ENCODE measurements at regions not wholly inside any gene's neighbourhood (a gene's known extent, or its start where the extent isn't known, plus 50 kb on each side); places are given as distances from the start of the nearest gene placed in this dataset.
"Not testable (repeated sequence)": the region's sequence is repeated elsewhere in the genome, so short reads cannot be mapped to it uniquely, and the experiment has no call there.

GRCh38 chr21:5042583-5042982 is 5478.8 kb upstream of the TPTE start:
- TF ChIP-seq CTCF, POLR2A (IDR thresholded peaks at IDR 0.05): not testable (repeated sequence)

Data from gastroesophageal sphincter (tissue), 3 donors.